Vagina (tissue), 2 donors: ENCODE measurements at regions not wholly inside any gene's neighbourhood (a gene's known extent, or its start where the extent isn't known, plus 50 kb on each side); places are given as distances from the start of the nearest gene placed in this dataset.

Source experiments
- POLR2A ChIP-seq, 2 donors: fragments of 450-650 bp; IDR thresholded peaks; one replicate each; pipeline ENCODE4 v1.6.1; 2017; ENCODE audit warnings: antibody characterized with exemption in 2 of 2, mild to moderate bottlenecking in 2 of 2, moderate library complexity in 2 of 2
- TF ChIP-seq, protein P1 (sequence below), 3 experiments: fragments of 450-650 bp in 2 of 3; fragments of 200-600 bp in 1 of 3; sonication (generic) in 1 of 3; IDR thresholded peaks; one replicate each; pipeline ENCODE4 v1.5.1; 2017 to 2019; ENCODE audit warnings: antibody characterized with exemption in 3 of 3, mild to moderate bottlenecking in 2 of 3, moderate library complexity in 2 of 3

DNA sequence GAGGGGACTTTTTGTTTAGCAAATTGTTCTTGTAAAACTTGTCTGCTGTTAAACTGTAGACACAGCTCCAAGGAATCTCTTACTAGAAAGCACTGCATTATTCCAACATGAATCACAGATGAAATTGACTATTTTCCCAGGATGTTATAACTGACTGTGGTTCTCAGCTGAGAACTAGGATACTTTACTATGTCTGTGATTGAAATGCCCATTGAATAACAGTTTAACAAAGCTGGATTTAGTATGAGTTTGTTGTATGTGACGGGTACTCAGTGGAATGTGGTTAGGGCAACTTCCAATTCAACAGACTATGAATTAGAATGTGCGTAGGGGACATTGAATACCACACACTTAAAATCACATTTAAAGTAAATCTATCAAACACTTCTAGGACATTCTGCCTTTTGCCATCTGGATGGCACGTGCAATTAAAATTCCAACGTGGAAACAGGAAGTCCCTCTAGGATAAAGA lies 193.4 kb upstream of the PREP start:
- TF ChIP-seq, protein P1, sequence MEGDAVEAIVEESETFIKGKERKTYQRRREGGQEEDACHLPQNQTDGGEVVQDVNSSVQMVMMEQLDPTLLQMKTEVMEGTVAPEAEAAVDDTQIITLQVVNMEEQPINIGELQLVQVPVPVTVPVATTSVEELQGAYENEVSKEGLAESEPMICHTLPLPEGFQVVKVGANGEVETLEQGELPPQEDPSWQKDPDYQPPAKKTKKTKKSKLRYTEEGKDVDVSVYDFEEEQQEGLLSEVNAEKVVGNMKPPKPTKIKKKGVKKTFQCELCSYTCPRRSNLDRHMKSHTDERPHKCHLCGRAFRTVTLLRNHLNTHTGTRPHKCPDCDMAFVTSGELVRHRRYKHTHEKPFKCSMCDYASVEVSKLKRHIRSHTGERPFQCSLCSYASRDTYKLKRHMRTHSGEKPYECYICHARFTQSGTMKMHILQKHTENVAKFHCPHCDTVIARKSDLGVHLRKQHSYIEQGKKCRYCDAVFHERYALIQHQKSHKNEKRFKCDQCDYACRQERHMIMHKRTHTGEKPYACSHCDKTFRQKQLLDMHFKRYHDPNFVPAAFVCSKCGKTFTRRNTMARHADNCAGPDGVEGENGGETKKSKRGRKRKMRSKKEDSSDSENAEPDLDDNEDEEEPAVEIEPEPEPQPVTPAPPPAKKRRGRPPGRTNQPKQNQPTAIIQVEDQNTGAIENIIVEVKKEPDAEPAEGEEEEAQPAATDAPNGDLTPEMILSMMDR (IDR thresholded peaks at IDR 0.05) = no peak
- TF ChIP-seq POLR2A (IDR thresholded peaks at IDR 0.05) = no peak
